Ammon's horn (tissue), 1 donor: ENCODE measurements at regions not wholly inside any gene's neighbourhood (a gene's known extent, or its start where the extent isn't known, plus 50 kb on each side); places are given as distances from the start of the nearest gene placed in this dataset.
"Not testable (repeated sequence)": the region's sequence is repeated elsewhere in the genome, so short reads cannot be mapped to it uniquely, and the experiment has no call there.

ENCODE experiments used
- DNase-seq: peaks from one replicate; pipeline ENCODE4 v3.0.0-alpha.2; 2016; ENCODE audit warnings: low spot score

DNA sequence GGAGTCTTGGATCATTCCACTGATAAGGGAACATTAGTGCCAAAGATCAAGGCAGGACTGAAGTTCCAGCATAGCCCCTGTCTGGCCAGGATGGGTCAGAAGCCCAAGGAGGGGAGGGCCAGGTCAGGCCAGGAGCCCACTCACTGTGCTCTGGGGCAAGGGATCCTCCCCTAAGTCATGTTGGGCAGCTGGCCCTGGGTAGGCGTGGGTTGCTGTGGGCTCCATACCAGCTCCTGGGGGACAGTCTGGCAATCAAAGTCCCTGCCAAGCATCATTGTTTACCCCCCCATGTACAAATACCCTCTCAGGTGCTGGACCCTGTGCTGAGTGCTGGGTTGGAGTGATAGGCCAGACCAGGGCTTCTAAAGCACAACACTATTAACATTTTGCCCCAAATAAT is 130.5 kb downstream of the IRX5 start:
- DNase-seq, result no peak

- DNase-seq, result no peak
Observed at GRCh38 chr16:55062442-55062841, 131.8 kb downstream of the IRX5 start.

DNA sequence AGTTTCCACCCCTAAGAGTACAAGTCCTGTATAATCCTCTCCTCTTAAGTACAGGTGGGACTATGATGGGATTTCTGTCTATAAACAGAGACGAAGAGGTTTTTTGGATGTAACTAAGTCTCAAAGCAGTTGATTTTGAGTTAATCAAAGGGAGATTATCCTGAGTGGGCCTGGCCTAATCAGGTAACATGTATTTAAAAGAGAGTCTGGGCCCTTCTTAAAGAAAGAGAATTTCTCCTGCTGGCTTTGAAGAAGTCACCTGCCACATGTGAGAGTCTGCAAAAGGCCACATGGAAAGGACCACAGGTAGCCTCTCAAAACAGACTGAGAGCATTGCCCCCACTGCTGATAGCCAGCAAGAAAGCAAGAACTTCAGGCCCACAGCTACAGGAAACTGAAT is 142.3 kb downstream of the IRX5 start:
- DNase-seq, result no peak

- no peak for DNase-seq
Observed at GRCh38 chr16:55073830-55074229, 143.2 kb downstream of the IRX5 start.

DNA sequence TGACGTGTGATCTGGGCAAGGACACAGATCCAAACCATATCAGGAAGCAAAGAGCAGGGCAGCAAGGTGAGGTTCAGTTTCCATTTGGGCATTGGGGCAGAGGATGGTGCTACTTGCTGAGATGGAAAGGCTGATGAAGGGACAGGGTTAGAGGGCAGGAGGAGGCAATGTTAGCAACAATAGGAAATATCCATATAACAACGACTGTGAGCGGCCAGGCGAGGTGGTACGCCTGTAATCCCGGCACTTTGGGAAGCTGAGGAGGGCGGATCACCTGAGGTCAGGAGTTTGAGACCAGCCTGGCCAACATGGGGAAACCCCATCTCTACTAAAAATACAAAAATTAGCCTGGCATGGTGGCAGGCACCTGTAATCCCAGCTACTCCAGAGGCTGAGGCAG is 144.5 kb downstream of the IRX5 start:
- not testable (repeated sequence) for DNase-seq

GRCh38 chr16:55076053-55076452 is 145.4 kb downstream of the IRX5 start:
- no peak for DNase-seq

DNA sequence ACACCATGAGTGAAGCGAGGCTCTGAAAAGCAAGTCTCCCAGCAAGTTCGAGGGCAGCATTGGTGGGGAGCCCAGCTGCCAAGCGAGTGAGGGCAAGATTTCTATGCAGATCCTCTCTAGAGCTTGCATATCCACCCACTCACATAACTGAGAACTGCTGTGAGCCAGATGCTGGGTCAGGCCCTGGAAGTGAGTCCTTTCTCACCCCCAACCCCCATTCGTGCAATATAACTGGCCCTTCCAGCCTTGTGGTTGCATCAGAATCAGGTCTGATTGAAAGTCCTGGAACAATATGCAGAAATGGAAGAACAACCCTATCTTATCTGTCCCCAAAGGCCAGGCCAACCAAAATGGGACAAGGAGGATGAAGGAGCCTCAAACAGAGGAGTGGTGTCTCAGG is 146.6 kb downstream of the IRX5 start:
- no peak for DNase-seq

- no peak for DNase-seq
Observed at GRCh38 chr16:55078153-55078552, 147.5 kb downstream of the IRX5 start.

GRCh38 chr16:55078699-55079410 is 148.2 kb downstream of the IRX5 start:
- no peak for DNase-seq

DNA sequence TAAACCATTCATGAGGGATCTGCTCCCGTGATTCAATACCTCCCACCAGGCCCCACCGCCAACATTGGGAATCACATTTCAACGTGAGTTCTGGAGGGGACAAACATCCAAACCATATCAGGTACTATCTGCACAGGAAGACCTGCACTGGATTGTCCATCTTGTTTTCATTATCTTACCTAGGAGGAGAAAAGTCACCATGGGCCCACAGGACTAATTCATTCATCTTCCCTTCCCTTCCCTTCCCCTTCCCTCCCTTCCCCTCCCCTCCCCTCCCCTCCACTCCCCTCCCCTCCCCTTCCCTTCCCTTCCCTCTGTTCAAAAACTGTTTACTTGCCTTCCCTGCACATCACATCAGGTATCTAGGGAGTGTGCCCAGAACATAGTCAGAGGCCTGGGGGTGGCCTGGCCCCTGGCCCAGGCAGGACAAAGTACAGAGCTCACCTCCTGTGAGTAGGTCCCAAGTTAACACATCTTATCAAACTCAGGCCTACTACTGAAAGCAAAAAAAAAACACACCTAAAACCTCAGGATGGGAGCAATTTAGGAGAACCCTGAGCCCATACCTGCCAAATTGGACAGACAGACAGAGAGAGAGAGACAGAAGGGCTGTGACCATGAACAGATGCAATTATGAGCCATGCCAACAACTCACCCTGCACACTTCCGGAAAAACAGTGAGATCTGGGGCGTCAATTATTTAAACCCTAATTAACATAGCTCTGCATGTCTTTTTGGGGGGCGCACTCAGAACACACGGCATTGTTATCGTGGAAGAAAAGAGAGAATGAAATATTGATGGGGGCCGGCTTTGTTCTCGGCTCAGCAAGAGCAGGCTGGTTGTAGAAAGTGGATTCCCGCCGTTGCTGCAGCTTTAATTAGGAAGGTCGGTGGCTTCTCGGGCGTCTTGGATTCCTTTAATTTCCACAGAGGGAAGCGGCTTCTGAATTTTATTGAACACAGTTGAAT is 151.2 kb downstream of the IRX5 start:
- DNase-seq, result no peak

- DNase-seq, result no peak
Observed at GRCh38 chr16:55082591-55082976, 151.9 kb downstream of the IRX5 start.

- no peak for DNase-seq
Observed at GRCh38 chr16:55083052-55083451, 152.4 kb downstream of the IRX5 start.

DNA sequence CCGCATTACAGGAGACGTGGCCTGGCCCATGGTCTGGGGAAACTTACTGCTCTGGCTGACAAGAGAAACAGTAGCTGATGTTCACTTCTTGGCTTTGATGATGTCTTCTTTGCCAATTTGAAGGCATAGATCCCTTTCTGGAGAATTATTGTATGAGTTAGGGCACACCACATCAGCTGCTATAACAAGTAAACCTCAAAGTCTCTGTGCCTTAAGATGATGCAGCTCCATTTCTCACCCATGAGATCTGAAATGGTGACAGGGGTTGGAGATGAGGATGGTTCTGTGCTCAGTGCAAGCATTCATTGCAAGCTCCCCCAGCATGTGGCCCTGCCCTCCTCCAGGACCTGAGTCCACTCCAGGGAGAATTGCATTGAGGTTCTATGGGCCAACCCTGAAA is 157.4 kb downstream of the IRX5 start:
- DNase-seq, result no peak

GRCh38 chr16:55089600-55089999 is 158.9 kb downstream of the IRX5 start:
- no peak for DNase-seq

DNA sequence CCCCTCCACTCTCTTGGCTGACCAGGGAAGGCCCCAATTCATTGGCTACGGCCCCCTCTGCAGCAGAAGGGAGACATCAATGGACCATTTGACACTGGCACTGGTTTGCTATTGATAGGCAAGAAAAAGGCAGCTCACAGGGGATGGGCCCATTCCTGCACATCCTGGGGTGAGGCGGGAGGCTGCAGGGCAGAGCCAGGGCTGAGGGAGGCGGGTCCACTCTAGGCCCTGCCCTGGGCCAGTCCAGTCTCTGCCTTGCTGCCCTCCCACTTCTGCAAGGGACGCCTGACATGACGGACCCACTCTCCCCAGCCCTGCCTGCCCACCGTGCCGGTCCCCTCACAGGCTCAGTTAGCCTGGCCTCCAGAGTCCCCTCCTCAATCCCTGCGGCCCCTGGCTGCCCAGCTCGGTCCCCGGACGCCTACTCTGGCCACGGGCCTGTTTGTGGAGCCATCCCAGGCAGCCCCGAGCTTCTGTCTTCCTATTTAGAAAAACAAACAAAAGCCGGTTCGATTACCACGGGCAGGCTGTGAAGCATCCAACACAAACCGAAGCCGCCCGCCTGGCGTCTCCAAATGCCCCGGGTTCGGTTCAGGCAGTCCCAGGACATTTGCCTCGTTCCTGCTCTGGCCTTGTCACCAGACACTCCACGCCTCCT is 160.7 kb downstream of the IRX5 start:
- no peak for DNase-seq

DNA sequence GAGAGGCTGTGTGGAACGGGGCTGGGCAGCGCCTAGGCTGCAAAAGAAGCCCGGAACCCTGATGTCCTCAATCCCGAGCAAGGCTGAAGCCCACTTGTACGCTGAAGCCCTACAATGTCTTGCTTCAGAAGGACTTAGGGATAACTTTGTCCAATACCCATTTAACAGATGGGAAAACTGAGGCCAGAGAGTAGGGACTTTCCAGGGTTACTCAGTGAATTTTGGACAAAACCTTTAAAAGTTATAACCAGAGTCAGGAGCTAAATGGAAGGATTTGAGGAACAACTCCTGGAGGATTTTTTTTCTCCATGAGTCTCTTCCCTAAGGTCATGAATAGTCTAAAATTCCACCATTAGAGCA is 161.2 kb downstream of the IRX5 start:
- no peak for DNase-seq

DNA sequence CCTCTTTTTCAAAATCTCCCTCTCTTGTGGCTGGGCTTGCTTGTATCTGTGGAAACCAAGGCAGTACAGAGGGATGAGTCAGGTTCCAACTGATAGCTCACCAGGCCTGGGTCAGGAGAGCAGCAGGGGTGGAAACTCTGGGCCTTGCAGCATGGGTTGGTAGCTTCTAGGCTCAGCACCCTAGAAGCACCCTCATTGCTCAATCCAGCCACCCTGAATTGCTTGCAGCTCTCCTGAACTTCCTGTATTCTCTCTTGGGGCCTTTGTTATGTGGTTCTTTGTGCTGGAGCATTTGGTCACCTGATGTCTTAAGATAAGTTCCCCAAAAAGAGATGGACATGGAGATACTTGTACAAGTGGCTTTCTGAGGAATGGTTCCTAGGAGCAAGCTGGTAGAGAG is 169.4 kb downstream of the IRX5 start:
- DNase-seq, result no peak

GRCh38 chr16:55101026-55101425 is 170.4 kb downstream of the IRX5 start:
- DNase-seq, result no peak

GRCh38 chr16:55102077-55102476 is 171.4 kb downstream of the IRX5 start:
- DNase-seq, result no peak

DNA sequence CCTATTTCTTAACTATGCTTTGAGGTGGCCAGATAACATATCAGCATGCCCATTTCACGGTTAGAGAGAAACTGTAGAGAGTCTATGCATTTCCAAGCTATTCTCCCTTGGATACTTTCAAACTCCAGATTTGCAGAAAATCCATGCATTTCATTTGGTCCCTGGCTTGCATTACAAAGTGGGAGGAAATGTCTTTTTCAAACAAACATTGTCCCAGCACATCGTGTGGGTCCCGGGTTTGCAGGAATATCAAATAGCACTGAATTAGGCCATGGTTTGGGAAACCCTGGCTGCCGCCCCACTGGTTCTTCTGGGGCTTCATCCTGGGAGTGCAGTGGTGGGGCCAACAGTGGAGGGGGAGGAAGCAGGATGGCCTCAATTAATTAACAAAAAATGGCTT is 171.9 kb downstream of the IRX5 start:
- DNase-seq, result no peak

DNA sequence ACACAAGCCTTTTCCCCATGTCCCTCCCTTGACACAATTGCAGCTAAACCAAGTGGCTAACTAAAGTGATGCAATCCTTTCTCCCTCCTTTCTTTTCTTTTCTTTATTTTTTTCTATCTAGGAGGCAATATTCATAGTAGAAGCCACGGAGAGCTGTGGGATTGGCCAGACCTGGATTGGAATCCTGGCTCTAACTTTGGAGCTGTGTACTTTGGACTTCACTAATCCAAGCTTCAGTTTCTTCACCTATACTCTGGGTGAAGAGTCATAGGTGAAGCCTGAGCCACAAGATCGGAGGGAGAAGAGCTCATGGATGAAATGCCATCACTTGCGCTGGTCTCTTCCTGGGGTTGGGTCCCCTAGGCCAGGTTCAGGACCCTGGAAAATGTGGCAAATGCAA is 177.2 kb downstream of the IRX5 start:
- DNase-seq, result no peak

- no peak for DNase-seq
Observed at GRCh38 chr16:55113210-55113609, 182.5 kb downstream of the IRX5 start.

DNA sequence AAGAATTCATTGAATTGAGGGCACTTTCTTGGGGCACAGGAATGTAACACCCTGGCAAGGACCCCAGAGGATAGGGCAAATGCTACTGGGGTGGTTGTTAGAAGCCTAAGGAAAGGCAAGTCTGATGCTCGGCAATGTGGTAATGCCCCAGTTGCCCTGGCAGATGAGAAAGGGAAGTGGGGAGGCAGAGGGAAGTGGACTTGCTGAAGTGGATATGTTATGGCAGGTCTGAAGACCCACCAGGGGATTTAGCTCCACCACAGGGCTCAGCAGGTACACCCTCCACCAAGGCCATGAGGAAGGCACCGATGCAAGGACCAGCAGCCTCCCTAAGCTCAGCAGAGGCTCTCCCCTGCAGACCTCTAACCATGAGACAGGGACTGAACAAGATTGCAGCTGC is 184.8 kb downstream of the IRX5 start:
- DNase-seq, result no peak
